Breast epithelium (tissue), 3 donors: ENCODE measurements at regions not wholly inside any gene's neighbourhood (a gene's known extent, or its start where the extent isn't known, plus 50 kb on each side); places are given as distances from the start of the nearest gene placed in this dataset.

Experiments
- POLR2A ChIP-seq: fragments of 450-650 bp; IDR thresholded peaks from one replicate; pipeline ENCODE4 v1.6.1; 2016; ENCODE audit warnings: antibody characterized with exemption, mild to moderate bottlenecking, moderate library complexity
- POLR2AphosphoS5 ChIP-seq, 3 donors: sonication (generic); formaldehyde crosslinking; IDR thresholded peaks; one replicate each; pipeline ENCODE4 v1.6.1; 2017; ENCODE audit warnings: antibody characterized with exemption in 3 of 3
- TF ChIP-seq, protein P1 (sequence below), 3 donors: fragments of 450-650 bp; IDR thresholded peaks; one replicate each; pipeline ENCODE4 v1.5.1; 2016 to 2017; ENCODE audit warnings: antibody characterized with exemption in 3 of 3, mild to moderate bottlenecking in 3 of 3, moderate library complexity in 3 of 3

DNA sequence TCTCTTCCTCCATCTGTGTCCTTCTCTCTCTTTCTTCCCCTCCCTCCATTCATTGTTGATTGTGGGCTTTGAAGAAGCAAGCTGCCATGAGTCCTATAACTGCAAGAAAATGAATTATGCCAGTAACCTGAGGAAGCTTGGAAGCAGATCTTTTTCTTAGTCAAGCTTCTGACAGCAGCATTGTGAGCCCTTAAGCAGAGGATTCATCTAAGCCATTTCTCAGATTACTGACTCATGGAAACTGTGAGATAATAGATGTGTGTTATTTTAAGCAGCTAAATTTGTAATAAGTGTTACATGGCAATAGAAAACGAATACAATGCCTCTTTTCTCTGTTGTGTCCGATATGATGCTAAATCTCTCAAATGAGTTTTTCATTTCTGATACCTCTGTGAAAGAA, 1109.7 kb downstream of the CDH11 start:
- TF ChIP-seq, protein P1, sequence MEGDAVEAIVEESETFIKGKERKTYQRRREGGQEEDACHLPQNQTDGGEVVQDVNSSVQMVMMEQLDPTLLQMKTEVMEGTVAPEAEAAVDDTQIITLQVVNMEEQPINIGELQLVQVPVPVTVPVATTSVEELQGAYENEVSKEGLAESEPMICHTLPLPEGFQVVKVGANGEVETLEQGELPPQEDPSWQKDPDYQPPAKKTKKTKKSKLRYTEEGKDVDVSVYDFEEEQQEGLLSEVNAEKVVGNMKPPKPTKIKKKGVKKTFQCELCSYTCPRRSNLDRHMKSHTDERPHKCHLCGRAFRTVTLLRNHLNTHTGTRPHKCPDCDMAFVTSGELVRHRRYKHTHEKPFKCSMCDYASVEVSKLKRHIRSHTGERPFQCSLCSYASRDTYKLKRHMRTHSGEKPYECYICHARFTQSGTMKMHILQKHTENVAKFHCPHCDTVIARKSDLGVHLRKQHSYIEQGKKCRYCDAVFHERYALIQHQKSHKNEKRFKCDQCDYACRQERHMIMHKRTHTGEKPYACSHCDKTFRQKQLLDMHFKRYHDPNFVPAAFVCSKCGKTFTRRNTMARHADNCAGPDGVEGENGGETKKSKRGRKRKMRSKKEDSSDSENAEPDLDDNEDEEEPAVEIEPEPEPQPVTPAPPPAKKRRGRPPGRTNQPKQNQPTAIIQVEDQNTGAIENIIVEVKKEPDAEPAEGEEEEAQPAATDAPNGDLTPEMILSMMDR (IDR thresholded peaks at IDR 0.05), result no peak
- TF ChIP-seq POLR2A (no peak), POLR2AphosphoS5 (IDR thresholded peaks at IDR 0.05) (no peak)
